AG04450 (cell line): ENCODE measurements at regions not wholly inside any gene's neighbourhood (a gene's known extent, or its start where the extent isn't known, plus 50 kb on each side); places are given as distances from the start of the nearest gene placed in this dataset.

ENCODE experiments used
- CTCF ChIA-PET: fragments of 300-600, 350-600 bp; formaldehyde crosslinking; extraction: SDS; loops from one replicate; lab custom pipeline; 2022; ENCODE audit warnings: antibody characterized with exemption, inconsistent platforms; lab: Charles Lee
- POLR2A ChIA-PET: fragments of 350-600 bp; formaldehyde crosslinking; extraction: SDS; loops from one replicate; lab custom pipeline; 2021; ENCODE audit warnings: antibody characterized with exemption, inconsistent platforms; lab: Yijun Ruan, JAX
- DNase-seq: peaks from one replicate; pipeline ENCODE4 v3.0.0-alpha.2; 2011; ENCODE audit warnings: low read depth, low spot score
- H3K27ac ChIP-seq: one replicate; pipeline ENCODE4 v1.5.1; 2012; ENCODE audit warnings: low read depth, low read length, control low read depth
- H3K27me3 ChIP-seq: one replicate; pipeline ENCODE4 v1.6.0; 2012; ENCODE audit warnings: low read length; ENCODE audit not compliant: control insufficient read depth, insufficient read depth
- H3K4me3 ChIP-seq: 2 replicates; pipeline ENCODE4 v1.5.1; 2011; ENCODE audit warnings: mild to moderate bottlenecking, low read depth, low read length, control low read depth
- H3K9me3 ChIP-seq: 2 replicates; pipeline ENCODE4 v1.5.1; 2012; ENCODE audit warnings: low read length; ENCODE audit not compliant: control insufficient read depth, insufficient read depth
- TF ChIP-seq, protein P1 (sequence below): IDR thresholded peaks from 2 replicates; pipeline ENCODE4 v1.5.1; 2011; ENCODE audit warnings: low read depth, low read length, control low read depth, inconsistent platforms

DNA sequence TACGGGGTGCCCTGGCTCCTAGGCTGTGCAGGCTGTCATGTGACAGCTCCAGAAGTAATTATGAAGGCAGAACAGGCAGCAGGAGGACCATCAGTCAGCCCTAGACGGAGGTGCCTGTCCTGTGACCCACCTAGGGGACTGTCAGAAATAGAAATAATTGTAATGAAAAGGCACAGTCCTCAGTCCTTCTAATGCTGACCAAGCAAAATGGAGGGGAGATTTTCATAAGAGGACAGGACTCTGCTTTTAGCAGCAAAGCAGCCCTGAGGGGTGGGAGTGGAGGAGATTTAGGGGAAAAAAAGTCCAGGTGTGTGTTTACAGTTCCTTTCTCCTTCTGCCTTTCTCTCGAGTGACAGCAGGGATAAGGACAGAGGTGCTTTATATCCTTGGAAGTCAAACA is 108.3 kb upstream of the KIRREL3 start:
- Histone ChIP-seq H3K27ac (no peak overlapping the region), H3K4me3 (no peak overlapping the region), H3K27me3 (peaks cover 15% of the 10 kb centered on the region), H3K9me3 (no peaks in the 10 kb centered on the region)
- ChIA-PET POLR2A (no interaction called here), CTCF (no interaction called here)
- TF ChIP-seq, protein P1, sequence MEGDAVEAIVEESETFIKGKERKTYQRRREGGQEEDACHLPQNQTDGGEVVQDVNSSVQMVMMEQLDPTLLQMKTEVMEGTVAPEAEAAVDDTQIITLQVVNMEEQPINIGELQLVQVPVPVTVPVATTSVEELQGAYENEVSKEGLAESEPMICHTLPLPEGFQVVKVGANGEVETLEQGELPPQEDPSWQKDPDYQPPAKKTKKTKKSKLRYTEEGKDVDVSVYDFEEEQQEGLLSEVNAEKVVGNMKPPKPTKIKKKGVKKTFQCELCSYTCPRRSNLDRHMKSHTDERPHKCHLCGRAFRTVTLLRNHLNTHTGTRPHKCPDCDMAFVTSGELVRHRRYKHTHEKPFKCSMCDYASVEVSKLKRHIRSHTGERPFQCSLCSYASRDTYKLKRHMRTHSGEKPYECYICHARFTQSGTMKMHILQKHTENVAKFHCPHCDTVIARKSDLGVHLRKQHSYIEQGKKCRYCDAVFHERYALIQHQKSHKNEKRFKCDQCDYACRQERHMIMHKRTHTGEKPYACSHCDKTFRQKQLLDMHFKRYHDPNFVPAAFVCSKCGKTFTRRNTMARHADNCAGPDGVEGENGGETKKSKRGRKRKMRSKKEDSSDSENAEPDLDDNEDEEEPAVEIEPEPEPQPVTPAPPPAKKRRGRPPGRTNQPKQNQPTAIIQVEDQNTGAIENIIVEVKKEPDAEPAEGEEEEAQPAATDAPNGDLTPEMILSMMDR: no peak
- no peak for DNase-seq

DNA sequence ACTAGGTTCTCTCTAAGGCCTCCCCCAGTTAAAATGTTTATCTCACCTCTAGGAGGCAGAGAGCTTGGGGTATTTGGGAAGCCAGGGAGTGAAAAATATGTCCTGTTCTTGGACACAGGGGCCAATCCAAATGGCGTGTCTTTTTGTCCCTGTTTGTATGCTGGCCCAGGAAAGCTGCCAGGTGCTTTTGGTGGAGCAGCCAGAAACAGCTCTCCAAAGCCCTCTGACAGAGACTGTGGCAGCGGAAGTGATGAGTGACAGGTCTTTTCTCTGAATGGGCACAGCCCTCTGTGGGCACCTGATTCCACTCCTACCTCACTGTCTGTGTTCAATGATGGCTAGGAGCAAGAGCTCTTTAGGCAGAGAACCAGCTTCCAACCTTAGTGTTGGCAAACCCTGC is 106.4 kb upstream of the KIRREL3 start:
- no peak for DNase-seq
- H3K9me3 ChIP-seq: no peaks in the 10 kb centered on the region
- TF ChIP-seq, protein P1: no peak
- H3K27me3 ChIP-seq: peaks cover 16% of the 10 kb centered on the region
- CTCF ChIA-PET: no interaction called here
- POLR2A ChIA-PET: no interaction called here
- H3K27ac ChIP-seq: no peak overlapping the region
- no peak overlapping the region for H3K4me3 ChIP-seq

GRCh38 chr11:127105593-127106541 is 105.3 kb upstream of the KIRREL3 start:
- DNase-seq: no peak
- ChIA-PET CTCF (interaction anchor here (0.5 kb wide), 1 partner anchor 289 kb away, joined by 3 read pairs; no protein-coding TSS in a partner anchor), POLR2A (no interaction called here)
- H3K4me3 ChIP-seq: no peak overlapping the region
- TF ChIP-seq, protein P1: no peak
- H3K27ac ChIP-seq: no peak overlapping the region
- H3K9me3 ChIP-seq: no peaks in the 10 kb centered on the region
- H3K27me3 ChIP-seq: peaks cover 16% of the 10 kb centered on the region

- TF ChIP-seq, protein P1: no peak
- no peak for DNase-seq
- Histone ChIP-seq H3K27ac (no peak overlapping the region), H3K27me3 (peaks cover 13% of the 10 kb centered on the region), H3K4me3 (no peak overlapping the region), H3K9me3 (no peaks in the 10 kb centered on the region)
- ChIA-PET POLR2A (no interaction called here), CTCF (interaction anchor here (1.2 kb wide), 1 partner anchor 387 kb away, joined by 4 read pairs; no protein-coding TSS in a partner anchor)
Measured at GRCh38 chr11:127103586-127104388, 103.2 kb upstream of the KIRREL3 start.
